ENCODE measurements at regions not wholly inside any gene's neighbourhood (a gene's known extent, or its start where the extent isn't known, plus 50 kb on each side); places are given as distances from the start of the nearest gene placed in this dataset.

DNA sequence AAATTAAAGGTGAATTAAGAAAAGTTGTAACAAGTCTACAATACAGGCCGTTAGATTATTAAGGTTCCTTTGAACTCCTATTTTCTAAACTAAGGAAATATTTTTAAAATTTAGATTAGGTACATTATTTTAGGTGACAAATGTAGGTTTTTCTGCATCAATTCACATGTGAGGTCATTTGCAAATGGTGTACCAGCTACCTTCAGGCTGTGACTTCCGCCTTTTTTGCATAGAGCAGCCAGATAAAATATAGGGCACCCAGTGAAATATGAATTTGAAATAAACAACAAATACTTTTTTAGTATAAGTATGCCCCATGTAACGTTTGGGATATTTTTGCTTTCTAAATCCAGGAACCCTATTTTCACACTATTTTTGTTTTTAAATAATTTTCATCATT is 544.0 kb downstream of the LMO4 start:
- TF ChIP-seq, protein P1, sequence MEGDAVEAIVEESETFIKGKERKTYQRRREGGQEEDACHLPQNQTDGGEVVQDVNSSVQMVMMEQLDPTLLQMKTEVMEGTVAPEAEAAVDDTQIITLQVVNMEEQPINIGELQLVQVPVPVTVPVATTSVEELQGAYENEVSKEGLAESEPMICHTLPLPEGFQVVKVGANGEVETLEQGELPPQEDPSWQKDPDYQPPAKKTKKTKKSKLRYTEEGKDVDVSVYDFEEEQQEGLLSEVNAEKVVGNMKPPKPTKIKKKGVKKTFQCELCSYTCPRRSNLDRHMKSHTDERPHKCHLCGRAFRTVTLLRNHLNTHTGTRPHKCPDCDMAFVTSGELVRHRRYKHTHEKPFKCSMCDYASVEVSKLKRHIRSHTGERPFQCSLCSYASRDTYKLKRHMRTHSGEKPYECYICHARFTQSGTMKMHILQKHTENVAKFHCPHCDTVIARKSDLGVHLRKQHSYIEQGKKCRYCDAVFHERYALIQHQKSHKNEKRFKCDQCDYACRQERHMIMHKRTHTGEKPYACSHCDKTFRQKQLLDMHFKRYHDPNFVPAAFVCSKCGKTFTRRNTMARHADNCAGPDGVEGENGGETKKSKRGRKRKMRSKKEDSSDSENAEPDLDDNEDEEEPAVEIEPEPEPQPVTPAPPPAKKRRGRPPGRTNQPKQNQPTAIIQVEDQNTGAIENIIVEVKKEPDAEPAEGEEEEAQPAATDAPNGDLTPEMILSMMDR (conservative IDR thresholded peaks at IDR 0.05 in 1 of 2, IDR thresholded peaks at IDR 0.05 in 1 of 2; ENCODE audit: extremely low read depth in 1 of 2, insufficient read depth in 1 of 2, low read depth in 1 of 2, low read length in 2 of 2): no peak
- TF ChIP-seq EZH2 (IDR thresholded peaks at IDR 0.05; ENCODE audit: borderline replicate concordance, low read length): no peak
